HG03103 (cell line): ENCODE measurements at regions not wholly inside any gene's neighbourhood (a gene's known extent, or its start where the extent isn't known, plus 50 kb on each side); places are given as distances from the start of the nearest gene placed in this dataset.
A peak's percentile ranks its signal among the peaks of the same experiment; 100 is the strongest.
"Not testable (repeated sequence)": the region's sequence is repeated elsewhere in the genome, so short reads cannot be mapped to it uniquely, and the experiment has no call there.

Source experiments
- ATAC-seq: cut with Tn5 transposase; IDR thresholded peaks from one replicate; pipeline ENCODE4 v1.9.1; 2021; ENCODE audit warnings: low read depth; ENCODE audit not compliant: unreplicated experiment

DNA sequence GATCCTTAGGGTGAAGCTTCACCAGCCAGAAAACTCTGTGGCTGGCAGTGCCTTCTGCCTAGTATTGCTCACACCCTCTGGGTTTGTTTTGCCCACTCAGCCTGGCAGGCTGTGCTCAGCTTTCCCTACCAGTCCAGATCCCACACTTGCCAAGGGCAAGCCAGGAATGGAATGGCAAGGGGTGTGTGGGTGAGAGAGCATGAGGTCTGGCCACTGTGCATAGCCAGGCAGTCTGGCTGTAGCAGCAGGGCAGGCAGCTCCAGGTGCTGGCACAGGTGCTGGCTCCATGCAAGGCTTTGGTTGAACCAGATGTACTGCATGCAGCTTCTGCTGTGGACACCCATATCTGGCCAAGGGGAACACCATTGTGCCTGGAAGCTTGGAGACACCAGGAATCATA lies 1720.3 kb downstream of the HACE1 start:
- no peak for ATAC-seq

DNA sequence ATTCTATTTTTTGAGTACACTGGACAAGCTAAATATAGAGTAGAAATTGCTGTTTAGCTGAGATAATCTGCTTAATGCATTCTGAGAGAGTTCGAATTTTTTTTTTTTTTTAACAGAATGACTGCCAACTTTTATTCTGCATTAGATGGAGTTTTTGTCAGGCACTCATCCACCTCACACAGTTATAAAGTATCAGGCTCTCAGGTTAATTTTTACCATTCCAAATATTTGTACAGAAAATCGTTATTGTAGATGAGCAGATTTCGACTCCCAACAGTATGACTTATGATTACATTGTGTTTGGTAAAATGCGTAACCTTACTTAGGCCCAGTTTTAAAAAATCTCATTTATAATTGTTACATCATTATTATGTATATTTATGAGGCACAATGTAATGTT lies 1731.0 kb downstream of the GRIK2 start:
- no peak for ATAC-seq

DNA sequence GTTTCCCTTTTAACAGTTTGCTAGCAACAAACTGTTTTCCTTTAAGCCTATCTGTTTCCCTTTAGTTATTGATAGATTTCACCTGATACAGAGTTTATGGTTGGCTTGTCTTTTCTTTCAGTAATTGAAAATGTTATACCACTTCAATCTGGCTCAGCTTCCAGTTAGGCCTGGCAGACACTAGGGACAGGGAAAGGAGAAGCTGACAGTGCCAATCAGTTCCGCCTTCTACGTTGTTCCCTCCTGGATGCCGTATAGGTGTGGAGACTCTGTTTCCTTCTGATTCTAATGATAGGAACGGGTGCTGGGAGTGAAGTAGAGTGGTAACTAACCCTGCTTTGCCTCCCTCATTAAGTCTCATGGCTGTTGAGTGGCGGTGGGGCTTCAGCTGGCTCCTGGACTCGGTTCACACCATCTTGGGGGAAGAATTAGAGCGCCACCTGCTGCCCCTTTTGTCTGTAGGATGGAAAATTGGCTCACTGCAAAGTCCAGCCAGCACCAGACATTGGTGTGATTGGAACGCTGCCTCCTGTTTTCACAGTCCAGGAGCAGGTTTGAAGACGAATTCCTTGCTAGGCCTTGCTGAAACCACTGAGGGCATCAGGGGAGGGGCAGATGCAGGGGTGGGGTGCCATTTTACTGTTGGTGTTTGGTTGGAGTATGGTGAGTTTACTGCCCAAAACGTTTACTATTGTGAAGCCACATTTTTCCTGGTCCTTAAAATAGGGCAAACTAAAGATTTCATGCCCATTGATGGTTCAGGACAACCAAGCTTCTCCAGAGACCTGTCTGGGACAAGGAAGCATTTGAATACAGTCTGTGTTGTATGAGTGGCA lies 1729.5 kb downstream of the GRIK2 start:
- ATAC-seq = peak; percentile 77

DNA sequence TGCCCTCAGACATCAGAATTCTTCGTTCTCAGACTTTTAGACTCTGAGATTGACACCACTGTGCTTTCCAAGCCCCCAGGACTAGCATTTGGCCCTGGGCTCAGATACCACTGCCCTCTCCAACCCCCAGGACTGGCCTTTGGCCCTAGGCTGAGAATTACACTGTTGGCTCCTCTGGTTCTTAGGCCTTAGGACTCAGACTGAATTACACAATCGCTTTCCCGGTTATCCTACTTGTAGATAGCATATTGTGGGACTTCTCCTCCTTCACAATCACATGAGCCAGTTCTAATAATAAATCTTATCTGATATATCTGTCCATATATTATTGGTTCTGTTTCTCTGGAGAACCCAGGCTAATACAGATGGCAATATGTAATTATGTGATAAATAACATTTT lies 1725.5 kb downstream of the GRIK2 start:
- no peak for ATAC-seq

DNA sequence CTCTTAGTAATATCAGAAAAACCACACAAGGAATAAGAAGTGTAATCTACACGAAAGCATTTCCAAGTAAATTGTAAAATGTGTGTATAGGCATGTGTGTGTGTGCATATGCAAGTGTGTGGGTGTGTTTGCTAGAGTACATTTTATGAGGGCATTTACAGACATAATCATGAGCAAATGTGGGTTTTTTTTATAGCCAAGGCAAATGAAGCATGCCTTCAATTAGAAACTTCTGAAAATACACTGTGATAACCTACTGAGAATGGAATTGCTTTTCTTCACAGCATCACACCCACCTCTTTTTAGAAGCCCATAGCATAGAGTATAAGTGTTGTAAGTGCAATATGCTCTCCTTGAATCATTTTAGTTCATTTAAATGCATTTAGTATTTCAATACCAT lies 1721.1 kb downstream of the GRIK2 start:
- no peak for ATAC-seq

DNA sequence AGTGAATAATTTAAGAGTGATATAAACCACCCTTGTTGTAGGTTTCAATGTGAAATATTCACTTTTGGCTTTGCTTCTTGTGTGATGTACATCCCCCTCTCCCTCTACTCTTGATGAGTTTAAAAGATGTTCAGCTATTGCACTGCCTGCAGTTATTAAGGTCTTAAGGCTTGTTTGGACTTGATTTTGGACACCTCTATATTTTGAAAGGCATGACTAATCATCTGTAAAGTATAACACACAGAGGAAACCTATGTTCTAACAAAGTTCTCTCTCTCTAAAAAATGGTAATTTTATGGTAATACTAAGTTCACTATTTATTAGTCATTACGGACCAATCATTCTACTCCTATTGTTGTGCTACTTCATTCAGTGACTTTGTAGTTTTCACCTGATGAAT lies 1719.9 kb downstream of the GRIK2 start:
- ATAC-seq = no peak

DNA sequence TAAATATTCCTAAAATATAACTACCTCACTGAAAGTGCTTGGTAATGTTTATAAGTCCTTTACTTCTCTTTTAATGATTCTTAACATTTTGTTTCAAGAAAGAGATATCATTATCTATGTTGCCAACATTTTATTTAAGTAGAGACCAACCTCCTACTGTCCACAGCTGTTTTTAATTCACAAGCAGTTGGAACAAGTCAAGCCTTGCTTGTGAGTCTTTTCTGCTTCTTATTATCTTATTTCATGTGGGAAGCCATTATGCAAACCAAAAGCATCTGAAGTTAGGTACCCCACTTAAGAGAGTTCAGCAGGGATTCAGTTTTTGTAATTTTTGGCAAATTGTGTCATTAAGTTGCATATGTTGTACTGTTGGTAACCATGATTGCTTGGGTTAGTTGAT lies 1714.5 kb downstream of the GRIK2 start:
- no peak for ATAC-seq

DNA sequence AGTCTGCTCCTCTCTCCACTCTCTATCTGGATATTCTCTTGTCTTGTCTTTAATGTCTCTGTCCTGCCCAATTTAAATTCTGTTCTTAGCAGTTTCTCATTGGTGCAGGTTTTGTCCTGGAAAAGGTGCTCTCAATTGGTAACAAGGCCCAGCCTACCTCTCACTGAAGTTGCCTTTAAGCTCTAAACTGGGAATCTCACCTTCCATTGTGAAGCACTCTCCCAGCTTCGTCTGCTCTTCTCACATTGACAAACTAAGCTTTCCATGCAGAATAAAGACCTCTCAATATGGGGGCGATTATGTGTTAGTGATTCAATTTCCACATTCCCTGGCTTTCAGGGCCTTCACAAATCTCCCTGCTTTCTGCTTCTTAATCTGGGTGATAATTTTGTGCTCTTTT lies 1712.2 kb downstream of the GRIK2 start:
- ATAC-seq = no peak

DNA sequence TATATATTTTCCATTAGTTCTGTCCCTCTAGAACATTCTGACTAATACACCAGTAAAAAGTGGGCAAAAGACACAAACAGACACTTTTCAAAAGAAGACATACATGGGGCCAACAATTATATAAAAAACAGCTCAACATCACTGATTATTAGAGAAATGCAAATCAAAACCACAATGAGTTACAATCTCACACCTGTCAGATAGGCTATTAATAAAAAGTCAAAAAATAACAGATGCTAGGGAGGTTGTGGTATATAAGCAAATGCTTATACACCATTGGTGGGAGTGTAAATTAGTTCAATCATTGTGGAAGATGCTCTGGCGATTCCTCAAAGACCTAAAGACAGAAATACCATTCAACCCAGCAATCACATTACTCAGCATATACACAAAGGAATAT lies 1707.8 kb downstream of the GRIK2 start:
- ATAC-seq = no peak

DNA sequence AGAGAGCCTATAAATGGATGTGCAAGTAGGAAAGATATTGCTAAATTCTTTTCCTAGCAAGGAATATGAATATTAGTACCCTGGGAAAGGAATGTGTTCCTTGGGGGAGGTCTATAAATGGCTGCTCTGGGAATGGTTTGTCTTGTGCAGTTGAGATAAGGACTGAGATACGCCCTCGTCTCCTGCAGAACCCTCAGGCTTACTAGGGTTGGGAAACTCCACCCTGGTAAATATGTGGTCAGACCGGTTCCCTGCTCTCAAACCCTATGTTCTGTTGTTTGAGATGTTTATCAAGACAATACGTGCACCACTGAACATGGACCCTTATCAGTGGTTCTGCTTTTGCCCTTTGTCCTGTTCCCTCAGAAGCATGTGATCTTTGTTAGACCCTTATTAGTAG lies 1698.9 kb downstream of the GRIK2 start:
- ATAC-seq = not testable (repeated sequence)

DNA sequence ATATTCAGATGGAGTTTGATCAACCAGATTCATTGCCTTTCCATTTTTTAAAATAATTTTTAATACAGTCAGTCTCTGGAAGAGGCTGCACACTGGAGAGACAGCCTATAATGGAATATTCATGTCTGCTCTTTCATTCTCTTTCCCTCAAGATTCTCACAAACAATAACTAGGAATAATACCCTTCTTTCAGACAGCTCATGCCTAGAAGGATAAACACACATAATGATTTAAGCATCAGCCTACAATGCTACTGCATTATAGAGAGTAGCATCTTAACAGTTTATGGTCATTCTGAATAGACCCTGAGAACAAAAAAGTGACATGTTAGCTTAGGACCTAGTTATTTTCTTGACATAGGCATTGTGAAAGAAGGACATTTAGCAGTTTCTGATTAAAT lies 1692.3 kb downstream of the GRIK2 start:
- ATAC-seq = no peak

DNA sequence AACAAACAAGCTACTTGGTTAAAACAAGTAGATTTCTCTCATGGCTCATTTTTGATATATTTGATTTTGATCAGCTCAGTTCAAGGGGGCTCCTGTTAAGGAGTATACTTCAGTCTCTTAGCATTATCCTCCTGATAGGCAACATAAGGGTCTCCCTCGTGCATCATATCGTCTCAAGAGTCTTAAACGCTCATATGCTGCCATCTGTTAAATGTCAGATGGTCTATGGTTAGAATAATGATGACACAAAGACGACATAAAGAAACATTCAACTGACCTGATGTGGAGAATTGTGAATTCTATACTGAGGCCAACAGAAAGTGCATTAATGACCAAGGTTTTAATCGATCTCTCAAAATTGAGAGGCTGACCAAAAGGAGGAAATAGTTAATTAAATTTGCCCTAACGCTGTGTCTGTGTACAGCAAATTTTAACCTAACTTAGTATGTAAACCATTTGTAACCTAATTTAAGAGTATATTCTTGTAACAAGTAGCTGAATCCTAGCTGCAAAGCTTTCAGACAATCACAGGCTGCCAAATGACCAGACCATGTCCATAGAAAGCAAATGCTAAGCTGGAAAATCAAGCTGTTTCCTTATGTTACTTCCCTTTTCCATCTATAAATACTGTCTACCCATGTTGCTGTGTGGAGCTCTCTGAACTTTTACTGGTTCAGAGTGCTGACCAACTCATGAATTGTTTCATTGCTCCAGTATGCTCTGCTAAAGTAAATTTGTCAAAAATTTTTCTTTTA lies 1688.5 kb downstream of the GRIK2 start:
- ATAC-seq = no peak

DNA sequence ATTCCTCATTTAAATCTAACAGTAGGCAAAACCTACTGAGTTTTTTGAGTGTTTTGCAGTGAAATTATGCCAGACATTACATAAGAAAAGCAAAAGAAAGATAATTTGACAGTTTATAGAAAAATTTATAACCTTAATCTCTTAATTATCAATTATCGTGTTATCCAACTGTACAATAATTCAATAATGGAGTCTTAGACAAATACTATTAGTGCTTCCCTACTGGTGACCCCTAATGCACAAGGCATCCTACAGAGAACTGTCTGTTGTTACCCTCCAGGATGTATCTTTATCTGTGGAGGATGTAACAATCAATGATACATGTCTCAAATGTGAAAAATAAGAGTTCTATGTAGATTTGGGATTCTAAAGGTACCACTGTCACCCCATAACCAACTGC lies 1687.6 kb downstream of the GRIK2 start:
- no peak for ATAC-seq

DNA sequence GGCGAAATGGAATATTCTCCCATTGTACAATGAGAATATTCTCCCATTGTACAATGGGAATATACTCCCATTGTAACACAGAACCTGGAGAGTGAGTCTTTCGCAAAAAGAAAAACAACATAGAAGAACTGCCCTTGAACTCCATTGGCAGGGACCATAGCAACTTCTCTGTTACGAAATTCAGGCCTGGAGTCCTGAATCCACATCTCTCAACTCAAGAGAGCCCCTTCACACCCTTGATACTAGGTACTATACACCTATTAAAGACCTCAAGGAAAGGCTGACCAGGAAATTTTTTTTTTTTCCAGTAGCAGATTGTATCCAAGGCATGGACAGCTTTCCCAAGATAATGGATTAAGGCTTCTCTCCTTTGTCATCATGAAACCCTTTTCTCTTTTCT lies 1687.0 kb downstream of the GRIK2 start:
- no peak for ATAC-seq

DNA sequence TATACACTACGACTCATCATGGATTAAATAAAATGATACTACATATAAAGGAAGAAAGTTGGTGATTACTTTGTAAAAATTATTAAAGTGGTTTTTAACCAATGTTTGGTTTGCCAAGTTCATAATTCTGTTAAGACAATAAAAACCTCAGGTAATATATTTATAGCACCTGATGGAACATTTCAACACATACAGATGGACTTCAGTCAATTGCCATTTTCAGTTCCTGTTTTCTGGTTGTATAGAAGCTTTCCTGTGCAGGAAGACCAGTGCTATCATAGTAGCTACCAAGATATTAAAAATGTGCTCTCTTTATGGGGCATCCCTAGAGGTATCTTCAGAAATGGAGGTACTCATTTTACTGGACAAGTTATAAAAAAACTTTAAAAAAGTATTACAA lies 1686.4 kb downstream of the GRIK2 start:
- ATAC-seq = peak; percentile 76

DNA sequence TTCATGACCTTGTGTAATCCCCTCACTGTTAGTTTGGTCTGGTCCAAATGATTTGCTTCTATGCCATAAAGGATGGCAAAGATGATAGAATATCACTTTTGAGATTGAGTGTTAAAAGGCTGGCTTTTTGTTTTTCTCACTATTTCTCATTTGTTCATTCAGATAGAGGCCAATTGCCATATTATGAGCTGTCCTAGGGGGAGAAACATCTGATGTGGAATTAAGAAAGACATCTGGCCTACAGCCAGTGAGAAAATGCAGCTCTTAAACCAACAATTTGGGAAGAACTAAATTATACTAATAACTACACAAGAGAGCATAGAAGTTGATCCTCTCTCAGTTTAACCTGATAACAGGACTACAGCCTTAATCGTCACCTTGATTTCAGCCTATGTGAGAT lies 1668.6 kb downstream of the GRIK2 start:
- no peak for ATAC-seq

DNA sequence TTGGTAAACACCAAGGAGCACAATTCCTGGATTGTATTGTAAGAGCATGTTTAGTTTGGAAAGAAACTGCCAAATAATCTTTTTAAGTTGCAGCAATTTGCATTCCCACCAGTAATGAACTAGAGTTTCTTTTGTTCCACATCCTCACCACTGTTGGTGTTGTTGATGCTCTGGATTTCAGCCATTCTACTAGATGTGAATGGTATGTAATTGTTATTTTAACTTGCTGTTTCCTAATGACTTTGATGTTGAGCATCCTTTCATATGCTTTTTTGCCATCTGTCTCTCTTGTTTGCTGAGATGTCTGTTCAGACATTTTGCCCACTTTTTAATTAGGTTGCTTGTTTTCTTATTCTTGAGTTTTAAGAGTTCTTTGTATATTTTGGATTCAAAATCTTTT lies 1654.1 kb downstream of the GRIK2 start:
- no peak for ATAC-seq

DNA sequence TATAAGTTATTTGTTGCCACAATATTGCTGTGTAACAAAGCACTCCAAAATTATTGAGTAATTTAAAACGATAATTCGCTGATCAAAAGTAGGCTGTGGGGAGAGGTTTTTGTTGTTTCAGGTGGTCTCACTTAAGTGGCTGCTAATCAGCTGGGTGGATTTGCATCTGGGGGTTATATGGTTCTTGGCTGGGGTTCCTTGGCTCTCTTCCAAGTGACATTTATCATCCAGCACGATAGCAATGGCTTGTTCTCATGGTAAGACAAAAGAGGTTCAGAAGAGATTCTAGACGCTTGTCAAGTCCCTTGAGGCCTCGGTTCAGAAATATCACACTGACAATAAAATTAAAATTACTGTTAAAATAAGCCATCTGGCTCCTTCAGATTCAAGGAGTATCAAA lies 1648.8 kb downstream of the GRIK2 start:
- ATAC-seq = no peak

DNA sequence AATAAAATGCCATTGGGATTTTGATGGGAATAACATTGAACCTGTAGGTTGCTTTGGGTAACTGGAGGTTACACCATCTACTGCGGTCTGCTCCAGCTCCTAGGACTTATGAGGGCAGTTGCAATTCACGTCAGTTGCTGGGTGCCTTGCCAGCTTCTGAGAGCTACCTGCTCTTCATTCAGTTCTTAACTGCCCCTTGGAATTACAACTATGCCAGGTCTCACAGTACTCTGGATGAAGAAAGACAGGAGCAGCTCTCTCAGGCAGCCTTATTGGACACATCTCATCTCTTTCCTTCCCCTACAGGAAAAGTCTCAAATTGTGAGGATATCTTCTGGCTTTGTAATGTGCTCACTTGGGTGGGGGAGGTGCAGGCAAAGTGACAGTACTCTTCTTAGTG lies 1643.3 kb downstream of the GRIK2 start:
- no peak for ATAC-seq

DNA sequence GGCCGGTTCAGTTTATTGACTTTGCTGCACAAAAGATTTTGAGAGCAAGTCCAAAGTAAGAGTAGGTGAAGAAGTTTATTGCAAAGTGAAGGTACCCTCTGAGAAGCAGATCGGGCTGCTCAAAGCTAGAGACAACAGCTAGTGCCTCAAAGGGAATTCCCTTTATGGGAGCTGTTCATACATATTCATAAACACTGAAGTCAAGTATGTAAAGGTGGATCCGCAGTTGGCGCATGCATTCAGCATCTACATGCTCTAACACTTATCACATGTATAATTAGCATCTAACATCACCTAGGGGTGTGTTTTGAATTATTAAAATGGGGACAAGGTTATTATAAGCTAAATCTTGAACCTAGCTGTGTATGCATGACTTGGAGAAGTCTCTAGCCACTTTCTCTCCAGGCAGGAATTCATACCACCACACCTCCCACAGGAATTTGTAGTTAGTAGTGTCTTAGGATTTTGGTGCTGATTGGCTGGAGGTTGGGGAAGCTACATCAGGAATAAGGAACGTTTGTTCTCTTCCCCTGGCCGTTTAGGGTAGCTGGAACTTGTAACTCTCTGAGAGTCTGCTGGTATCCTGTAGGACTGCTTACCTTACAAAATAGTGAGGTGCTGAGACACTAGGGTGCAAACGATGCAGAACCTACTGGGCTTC lies 1633.9 kb downstream of the GRIK2 start:
- ATAC-seq = no peak

DNA sequence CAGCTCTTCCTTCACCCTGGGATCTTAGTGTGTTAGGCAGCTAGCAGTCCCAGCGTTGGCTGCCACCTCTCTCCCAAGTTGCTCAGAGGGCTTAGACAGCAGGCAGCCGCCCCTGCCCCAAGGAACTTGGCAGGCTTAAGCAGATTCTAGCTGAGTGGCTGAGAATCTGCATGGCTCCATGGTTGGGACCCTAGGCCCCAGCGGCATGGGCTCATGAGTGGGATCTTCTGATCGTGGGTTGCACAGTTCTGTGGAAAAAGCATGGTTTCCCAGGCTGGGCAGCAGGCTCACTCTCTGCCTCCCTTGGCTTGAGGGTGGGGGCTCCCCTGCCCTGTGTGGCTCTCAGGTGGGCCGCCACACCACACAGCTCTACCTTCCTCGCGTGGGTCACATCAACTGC lies 1624.9 kb downstream of the GRIK2 start:
- no peak for ATAC-seq

DNA sequence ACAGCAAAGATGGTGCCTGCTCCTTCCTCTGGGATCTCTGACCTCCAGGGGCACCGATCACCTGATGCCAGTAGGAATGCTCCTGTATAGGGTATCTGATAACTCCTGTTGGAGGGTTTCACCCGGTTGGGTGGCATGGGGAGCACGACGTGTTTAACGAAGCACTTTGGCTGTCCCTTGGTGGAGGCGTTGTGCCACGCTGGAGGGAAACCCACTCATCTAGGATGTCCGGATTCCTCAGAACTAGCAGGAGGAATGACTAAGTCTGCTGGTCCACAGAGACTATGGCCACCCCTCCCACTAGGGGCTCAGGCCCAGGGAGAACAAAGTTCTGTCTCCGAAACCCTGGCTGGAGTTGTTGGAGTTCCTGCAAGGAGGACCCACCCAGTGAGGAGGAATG lies 1624.4 kb downstream of the GRIK2 start:
- ATAC-seq = no peak
